PC-3 (cell line): ENCODE measurements at regions not wholly inside any gene's neighbourhood (a gene's known extent, or its start where the extent isn't known, plus 50 kb on each side); places are given as distances from the start of the nearest gene placed in this dataset.

Source experiments
- ATAC-seq: fragments of 200-7000 bp; cut with Tn5 transposase; 2 replicates; pipeline ENCODE4 v1.9.1; 2020; ENCODE audit warnings: mild to moderate bottlenecking, moderate library complexity
- BruUV-seq: library from RNA; stranded (reverse); fragments of 400-500 nt; replicated peaks from 2 replicates; lab custom pipeline; 2021; lab: Mats Ljungman, UMichigan
- CTCF ChIA-PET: fragments of 300-600 bp; sonication (Branson Sonifier 250); formaldehyde crosslinking; loops from one replicate; lab custom pipeline; 2022; ENCODE audit warnings: antibody characterized with exemption; lab: Charles Lee
- POLR2A ChIA-PET: fragments of 300-600 bp; sonication (Branson Sonifier 250); formaldehyde crosslinking; loops from one replicate; lab custom pipeline; 2022; ENCODE audit warnings: antibody characterized with exemption; ENCODE audit not compliant: unreplicated experiment; lab: Charles Lee
- DNase-seq: peaks from one replicate; pipeline ENCODE4 v3.0.0-alpha.2; 2015
- H2AFZ ChIP-seq: fragments of 300-600 bp; sonication (generic); 2 replicates; pipeline ENCODE4 v1.6.0; 2016; ENCODE audit warnings: antibody characterized with exemption, low read length
- H3F3A ChIP-seq: fragments of 300-600 bp; sonication (generic); one replicate; pipeline ENCODE4 v1.6.0; 2017; ENCODE audit warnings: antibody characterized with exemption, low read length, control low read depth, mild to moderate bottlenecking; ENCODE audit not compliant: unreplicated experiment
- H3K27ac ChIP-seq: fragments of 300-600 bp; sonication (generic); 2 replicates; pipeline ENCODE4 v1.5.1; 2016; ENCODE audit warnings: mild to moderate bottlenecking, low read length
- H3K27me3 ChIP-seq: fragments of 300-600 bp; sonication (generic); 2 replicates; pipeline ENCODE4 v1.6.1; 2016; ENCODE audit warnings: low read length, mixed read lengths
- H3K36me3 ChIP-seq: fragments of 300-600 bp; sonication (generic); 2 replicates; pipeline ENCODE4 v1.6.1; 2016; ENCODE audit warnings: low read depth, mixed run types, low read length, mixed read lengths
- H3K4me1 ChIP-seq: fragments of 300-600 bp; sonication (generic); 2 replicates; pipeline ENCODE4 v1.5.1; 2016; ENCODE audit warnings: low read length; ENCODE audit not compliant: insufficient read depth
- H3K4me2 ChIP-seq: fragments of 300-600 bp; sonication (generic); 2 replicates; pipeline ENCODE4 v1.6.0; 2016; ENCODE audit warnings: low read length
- H3K4me3 ChIP-seq: fragments of 300-600 bp; sonication (generic); 2 replicates; pipeline ENCODE4 v1.5.1; 2016; ENCODE audit warnings: mild to moderate bottlenecking, low read length, mixed read lengths
- H3K79me2 ChIP-seq: fragments of 300-600 bp; sonication (generic); 2 replicates; pipeline ENCODE4 v1.6.1; 2017; ENCODE audit warnings: low read length, mixed read lengths
- H3K9ac ChIP-seq: fragments of 300-600 bp; sonication (generic); 2 replicates; pipeline ENCODE4 v1.6.0; 2016; ENCODE audit warnings: mild to moderate bottlenecking, low read length
- H3K9me2 ChIP-seq: fragments of 300-600 bp; sonication (generic); replicated peaks from 2 replicates; pipeline ENCODE4 v1.6.1; 2016; ENCODE audit warnings: mixed run types, low read length, mixed read lengths
- H3K9me3 ChIP-seq: fragments of 300-600 bp; sonication (generic); 2 replicates; pipeline ENCODE4 v1.6.1; 2016; ENCODE audit warnings: low read length, mixed read lengths
- H4K20me1 ChIP-seq: fragments of 300-600 bp; sonication (generic); 2 replicates; pipeline ENCODE4 v1.6.1; 2016; ENCODE audit warnings: low read length, mixed read lengths
- CTCF ChIP-seq: fragments of 300-600 bp; sonication (generic); conservative IDR thresholded peaks from 2 replicates; pipeline ENCODE4 v1.5.1; 2017; ENCODE audit warnings: antibody characterized with exemption, low read depth, mild to moderate bottlenecking, low read length
- EZH2 ChIP-seq: fragments of 300-600 bp; sonication (generic); IDR thresholded peaks from one replicate; pipeline ENCODE4 v1.6.1; 2017; ENCODE audit warnings: antibody characterized with exemption, mild to moderate bottlenecking, low read length; ENCODE audit not compliant: unreplicated experiment
- EZH2phosphoT487 ChIP-seq: fragments of 300-600 bp; sonication (generic); IDR thresholded peaks from 2 replicates; pipeline ENCODE4 v1.6.1; 2018; ENCODE audit warnings: mild to moderate bottlenecking, antibody characterized with exemption, low read length, borderline replicate concordance
- intact Hi-C: fragments of 100-400 bp; cut with micrococcal nuclease; formaldehyde crosslinking; loops from 2 replicates; pipeline ENCODE4 v1.9.0; 2023

DNA sequence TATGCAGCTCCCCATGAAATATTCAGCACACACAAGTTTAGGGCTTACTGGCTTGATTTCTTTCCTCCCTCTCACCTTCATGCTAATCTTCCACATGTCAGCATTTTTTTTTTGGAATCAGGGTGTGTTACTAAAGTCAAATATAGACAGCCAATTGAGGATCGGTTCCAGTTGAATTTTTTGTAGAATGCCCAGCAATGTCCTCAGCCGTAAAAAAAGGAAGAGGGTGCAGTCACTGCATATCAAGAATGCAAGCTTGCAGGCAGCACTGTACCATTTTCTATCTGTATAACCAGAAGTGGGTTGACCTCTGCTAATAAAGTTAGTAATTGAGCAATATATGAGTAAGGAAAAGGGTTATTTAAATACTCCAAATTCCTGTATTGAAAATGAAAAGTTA, 51.4 kb upstream of the CHMP2B start:
- no peak overlapping the region for H2AFZ ChIP-seq
- H3F3A ChIP-seq: no peaks in the 10 kb centered on the region
- TF ChIP-seq EZH2phosphoT487 (no peak), EZH2 (no peak), CTCF (no peak)
- no peak overlapping the region for H3K4me2 ChIP-seq
- no peak overlapping the region for H3K27ac ChIP-seq
- ChIA-PET POLR2A (no interaction called here), CTCF (interaction anchor here (0.6 kb wide), 1 partner anchor 175 kb away, joined by 3 read pairs; no protein-coding TSS in a partner anchor)
- H3K36me3 ChIP-seq: no peaks in the 10 kb centered on the region
- H4K20me1 ChIP-seq: no peaks in the 10 kb centered on the region
- no peaks in the 10 kb centered on the region for H3K27me3 ChIP-seq
- no peak for ATAC-seq
- no peaks in the 10 kb centered on the region for H3K79me2 ChIP-seq
- intact Hi-C loops: no loop called here
- H3K4me3 ChIP-seq: no peak overlapping the region
- no peak for DNase-seq
- H3K9ac ChIP-seq: no peak overlapping the region
- H3K9me3 ChIP-seq: no peaks in the 10 kb centered on the region
- H3K4me1 ChIP-seq: peaks cover 6% of the 10 kb centered on the region
- H3K9me2 ChIP-seq: no peaks in the 10 kb centered on the region
- no TSS peak for BruUV-seq

DNA sequence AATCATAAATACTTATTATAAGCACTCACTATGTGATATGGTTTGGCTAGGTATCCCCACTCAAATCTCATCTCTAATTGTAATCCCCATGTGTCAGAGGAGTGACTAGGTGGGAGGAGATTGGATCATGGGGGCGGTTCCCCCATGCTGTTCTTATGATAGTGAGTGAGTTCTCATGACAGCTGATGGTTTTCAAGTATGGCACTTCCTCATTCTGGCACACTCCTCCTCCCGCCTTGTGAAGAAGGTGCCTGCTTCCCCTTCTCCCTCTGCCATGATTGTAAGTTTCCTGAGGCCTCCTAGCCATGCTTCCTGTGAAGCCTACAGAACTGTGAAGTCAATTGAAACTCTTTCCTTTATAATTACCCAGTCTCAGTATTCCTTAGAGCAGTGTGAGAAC, 53.3 kb upstream of the CHMP2B start:
- intact Hi-C loops: no loop called here
- Histone ChIP-seq H2AFZ (no peak overlapping the region), H3K4me1 (peaks cover 6% of the 10 kb centered on the region), H3K79me2 (no peaks in the 10 kb centered on the region), H3K36me3 (no peaks in the 10 kb centered on the region), H3K27me3 (no peaks in the 10 kb centered on the region), H3K9me3 (no peaks in the 10 kb centered on the region), H3K4me3 (no peak overlapping the region), H3K9me2 (no peaks in the 10 kb centered on the region), H4K20me1 (no peaks in the 10 kb centered on the region), H3K4me2 (no peak overlapping the region), H3K27ac (no peak overlapping the region), H3F3A (no peaks in the 10 kb centered on the region), H3K9ac (no peak overlapping the region)
- TF ChIP-seq EZH2phosphoT487 (no peak), EZH2 (no peak), CTCF (no peak)
- ATAC-seq (no peak), DNase-seq (no peak)
- CTCF ChIA-PET: no interaction called here
- no TSS peak for BruUV-seq
- POLR2A ChIA-PET: no interaction called here

DNA sequence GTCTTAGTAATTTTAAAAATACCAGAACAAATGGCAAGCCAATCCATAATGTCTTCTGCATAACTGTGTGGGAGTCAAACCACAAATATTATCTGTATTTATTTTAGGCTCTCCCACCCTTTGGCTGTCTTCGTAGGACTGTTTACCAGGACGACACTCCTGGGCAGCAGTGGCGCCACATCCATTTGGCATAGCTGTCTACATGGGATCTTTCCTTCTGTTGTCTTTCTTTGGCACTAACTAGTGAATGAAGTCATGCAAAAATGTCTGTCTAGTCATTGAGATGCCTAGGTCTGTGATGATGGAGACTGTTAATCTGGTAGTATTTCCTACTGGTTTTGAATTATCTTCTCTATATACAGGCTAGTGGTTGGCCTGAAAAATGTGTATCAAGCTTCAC, 54.0 kb upstream of the CHMP2B start:
- Histone ChIP-seq H3K4me1 (peaks cover 6% of the 10 kb centered on the region), H2AFZ (no peak overlapping the region), H3K4me3 (no peak overlapping the region), H4K20me1 (no peaks in the 10 kb centered on the region), H3K9me3 (no peaks in the 10 kb centered on the region), H3K27me3 (no peaks in the 10 kb centered on the region), H3K27ac (no peak overlapping the region), H3K79me2 (no peaks in the 10 kb centered on the region), H3F3A (no peaks in the 10 kb centered on the region), H3K9ac (no peak overlapping the region), H3K9me2 (no peaks in the 10 kb centered on the region), H3K36me3 (no peaks in the 10 kb centered on the region), H3K4me2 (no peak overlapping the region)
- ChIA-PET CTCF (no interaction called here), POLR2A (no interaction called here)
- intact Hi-C loops: no loop called here
- no TSS peak for BruUV-seq
- peak; percentile 35; the same call in 1 of the 2 replicates for ATAC-seq
- DNase-seq: peak; percentile 24
- TF ChIP-seq EZH2 (no peak), CTCF (no peak), EZH2phosphoT487 (no peak)
